WTC11 (cell line): ENCODE measurements at regions not wholly inside any gene's neighbourhood (a gene's known extent, or its start where the extent isn't known, plus 50 kb on each side); places are given as distances from the start of the nearest gene placed in this dataset.

ENCODE experiments used
- CTCF ChIP-seq: fragments of 200-600 bp; IDR thresholded peaks from 2 replicates; pipeline ENCODE4 v1.8.0; 2022; ENCODE audit warnings: antibody characterized with exemption
- E2F4 ChIP-seq: sonication (generic); formaldehyde crosslinking; IDR thresholded peaks from 2 replicates; pipeline ENCODE4 v1.8.1; 2022; ENCODE audit warnings: low read depth, mild to moderate bottlenecking, moderate library complexity, missing genetic modification reagents, borderline replicate concordance
- FOXK1 ChIP-seq: sonication (generic); formaldehyde crosslinking; IDR thresholded peaks from 2 replicates; pipeline ENCODE4 v1.8.0; 2022; ENCODE audit warnings: mild to moderate bottlenecking, moderate library complexity, missing genetic modification reagents
- MAX ChIP-seq: sonication (generic); formaldehyde crosslinking; IDR thresholded peaks from 2 replicates; pipeline ENCODE4 v1.8.0; 2022; ENCODE audit warnings: mild to moderate bottlenecking, missing genetic modification reagents
- USF1 ChIP-seq: sonication (generic); formaldehyde crosslinking; IDR thresholded peaks from 2 replicates; pipeline ENCODE4 v1.8.0; 2022; ENCODE audit warnings: mild to moderate bottlenecking, missing genetic modification reagents

GRCh38 chr12:88272456-88272855, 130.3 kb downstream of the TMTC3 start:
- no peak for TF ChIP-seq USF1
- no peak for TF ChIP-seq CTCF
- TF ChIP-seq E2F4 (CRISPR knock-in tag) = no peak
- TF ChIP-seq MAX (CRISPR knock-in tag) = no peak
- TF ChIP-seq FOXK1 (CRISPR knock-in tag) = no peak
